ENCODE measurements at regions not wholly inside any gene's neighbourhood (a gene's known extent, or its start where the extent isn't known, plus 50 kb on each side); places are given as distances from the start of the nearest gene placed in this dataset.

DNA sequence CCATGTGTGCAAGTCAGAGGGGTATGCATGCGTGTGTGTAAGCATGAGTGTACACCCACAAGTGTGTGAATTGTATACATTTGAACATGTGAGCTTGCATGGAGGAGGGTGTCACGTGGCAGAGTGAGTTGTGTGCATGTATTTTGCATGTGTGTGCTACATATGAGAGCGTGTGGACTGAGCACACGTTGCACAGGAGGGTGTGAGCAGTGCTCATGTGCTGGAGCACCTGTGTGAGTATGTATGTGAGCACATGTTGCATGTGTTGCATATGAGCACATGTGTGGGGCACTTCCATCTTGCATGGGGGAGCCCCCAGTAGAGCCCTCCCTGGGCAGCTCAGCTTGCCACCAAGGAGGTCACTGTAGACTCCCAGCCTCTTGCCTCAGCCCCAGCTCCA is 180.2 kb upstream of the MYL2 start:
- Histone ChIP-seq H3K27me3 (ENCODE audit: insufficient read depth) (no peaks in the 10 kb centered on the region), H3K4me3 (no peak overlapping the region), H2AFZ (no peak overlapping the region), H3K9me2 (ENCODE audit: insufficient read depth) (no peaks in the 10 kb centered on the region), H3K4me2 (no peak overlapping the region), H3F3A (replicated peaks; ENCODE audit: low read depth) (no peaks in the 10 kb centered on the region), H3K27ac (ENCODE audit: low read depth) (no peak overlapping the region), H4K20me1 (replicated peaks; ENCODE audit: insufficient read depth) (no peaks in the 10 kb centered on the region), H3K36me3 (ENCODE audit: insufficient read depth) (no peaks in the 10 kb centered on the region), H3K4me1 (ENCODE audit: insufficient read depth) (no peaks in the 10 kb centered on the region), H3K79me2 (replicated peaks; ENCODE audit: insufficient read depth) (no peaks in the 10 kb centered on the region; the same call in 1 of the 2 replicates)
- no peaks in the 10 kb centered on the region for H3K9me3 Mint-ChIP-seq
- no peak overlapping the region for H3K4me3 Mint-ChIP-seq
- no peak for ATAC-seq
- TF ChIP-seq NANOG (IDR thresholded peaks at IDR 0.05; ENCODE audit: borderline replicate concordance) = no peak
- TF ChIP-seq, protein P1, sequence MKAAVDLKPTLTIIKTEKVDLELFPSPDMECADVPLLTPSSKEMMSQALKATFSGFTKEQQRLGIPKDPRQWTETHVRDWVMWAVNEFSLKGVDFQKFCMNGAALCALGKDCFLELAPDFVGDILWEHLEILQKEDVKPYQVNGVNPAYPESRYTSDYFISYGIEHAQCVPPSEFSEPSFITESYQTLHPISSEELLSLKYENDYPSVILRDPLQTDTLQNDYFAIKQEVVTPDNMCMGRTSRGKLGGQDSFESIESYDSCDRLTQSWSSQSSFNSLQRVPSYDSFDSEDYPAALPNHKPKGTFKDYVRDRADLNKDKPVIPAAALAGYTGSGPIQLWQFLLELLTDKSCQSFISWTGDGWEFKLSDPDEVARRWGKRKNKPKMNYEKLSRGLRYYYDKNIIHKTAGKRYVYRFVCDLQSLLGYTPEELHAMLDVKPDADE (IDR thresholded peaks at IDR 0.05) = no peak
- no peak for TF ChIP-seq STAT1 (IDR thresholded peaks at IDR 0.05; ENCODE audit: unreplicated experiment)
- TF ChIP-seq JUNB (IDR thresholded peaks at IDR 0.05; ENCODE audit: unreplicated experiment) = no peak
- TF ChIP-seq POLR2AphosphoS5 (IDR thresholded peaks at IDR 0.05; ENCODE audit: low read depth) = no peak
- TF ChIP-seq ZNF331 (CRISPR knock-in tag; IDR thresholded peaks at IDR 0.05; ENCODE audit: low read depth) = no peak
- peaks cover 17% of the 10 kb centered on the region for H3K4me1 Mint-ChIP-seq
- H3K27ac Mint-ChIP-seq = no peak overlapping the region
- H3K27me3 Mint-ChIP-seq (ENCODE audit: insufficient read depth, low read depth, poor library complexity) = peaks cover 13% of the 10 kb centered on the region
- H3K36me3 Mint-ChIP-seq (ENCODE audit: low read depth) = no peaks in the 10 kb centered on the region
- no peak for DNase-seq (ENCODE audit: low spot score)

DNA sequence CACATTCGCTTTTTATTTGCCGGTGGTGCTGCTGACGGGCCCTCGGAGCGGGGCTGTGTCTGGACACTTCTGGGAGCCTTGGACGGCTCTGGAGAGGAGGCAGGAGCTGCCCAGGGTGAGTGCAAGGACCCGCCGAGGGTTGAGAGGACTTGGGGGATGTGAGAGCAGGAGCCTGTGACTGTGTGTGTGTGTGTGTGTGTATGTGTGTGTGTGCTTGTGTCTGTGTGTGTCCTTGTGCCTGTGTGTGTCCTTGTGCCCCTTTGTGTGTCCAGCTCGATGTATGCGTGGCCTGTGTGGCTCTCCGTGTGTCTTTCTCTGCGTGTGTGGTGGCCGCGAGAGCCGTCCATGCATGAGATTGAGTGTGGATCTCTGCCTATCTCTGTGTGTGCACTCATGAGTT is 179.6 kb upstream of the MYL2 start:
- Histone ChIP-seq H3K36me3 (ENCODE audit: insufficient read depth) (no peaks in the 10 kb centered on the region), H3K27ac (ENCODE audit: low read depth) (no peak overlapping the region), H2AFZ (no peak overlapping the region), H3F3A (replicated peaks; ENCODE audit: low read depth) (no peaks in the 10 kb centered on the region), H3K4me3 (no peak overlapping the region), H3K79me2 (replicated peaks; ENCODE audit: insufficient read depth) (no peaks in the 10 kb centered on the region), H3K9me2 (ENCODE audit: insufficient read depth) (no peaks in the 10 kb centered on the region), H3K27me3 (ENCODE audit: insufficient read depth) (no peaks in the 10 kb centered on the region), H4K20me1 (replicated peaks; ENCODE audit: insufficient read depth) (no peaks in the 10 kb centered on the region), H3K4me1 (ENCODE audit: insufficient read depth) (no peaks in the 10 kb centered on the region), H3K4me2 (no peak overlapping the region)
- Mint-ChIP-seq H3K27me3 (ENCODE audit: insufficient read depth, low read depth, poor library complexity) (peaks cover 10% of the 10 kb centered on the region), H3K36me3 (ENCODE audit: low read depth) (no peaks in the 10 kb centered on the region), H3K27ac (peak overlapping the region; percentile 51; the same call in 1 of the 2 replicates), H3K4me1 (peaks cover 13% of the 10 kb centered on the region), H3K4me3 (no peak overlapping the region), H3K9me3 (no peaks in the 10 kb centered on the region)
- DNase-seq (ENCODE audit: low spot score) (no peak), ATAC-seq (no peak)
- TF ChIP-seq NANOG (IDR thresholded peaks at IDR 0.05; ENCODE audit: borderline replicate concordance) = no peak
- no peak for TF ChIP-seq STAT1 (IDR thresholded peaks at IDR 0.05; ENCODE audit: unreplicated experiment)
- no peak for TF ChIP-seq CREB1 (CRISPR knock-in tag; IDR thresholded peaks at IDR 0.05; ENCODE audit: low read depth)
- TF ChIP-seq ZNF331 (CRISPR knock-in tag; IDR thresholded peaks at IDR 0.05; ENCODE audit: low read depth) = no peak
- TF ChIP-seq, protein P2, sequence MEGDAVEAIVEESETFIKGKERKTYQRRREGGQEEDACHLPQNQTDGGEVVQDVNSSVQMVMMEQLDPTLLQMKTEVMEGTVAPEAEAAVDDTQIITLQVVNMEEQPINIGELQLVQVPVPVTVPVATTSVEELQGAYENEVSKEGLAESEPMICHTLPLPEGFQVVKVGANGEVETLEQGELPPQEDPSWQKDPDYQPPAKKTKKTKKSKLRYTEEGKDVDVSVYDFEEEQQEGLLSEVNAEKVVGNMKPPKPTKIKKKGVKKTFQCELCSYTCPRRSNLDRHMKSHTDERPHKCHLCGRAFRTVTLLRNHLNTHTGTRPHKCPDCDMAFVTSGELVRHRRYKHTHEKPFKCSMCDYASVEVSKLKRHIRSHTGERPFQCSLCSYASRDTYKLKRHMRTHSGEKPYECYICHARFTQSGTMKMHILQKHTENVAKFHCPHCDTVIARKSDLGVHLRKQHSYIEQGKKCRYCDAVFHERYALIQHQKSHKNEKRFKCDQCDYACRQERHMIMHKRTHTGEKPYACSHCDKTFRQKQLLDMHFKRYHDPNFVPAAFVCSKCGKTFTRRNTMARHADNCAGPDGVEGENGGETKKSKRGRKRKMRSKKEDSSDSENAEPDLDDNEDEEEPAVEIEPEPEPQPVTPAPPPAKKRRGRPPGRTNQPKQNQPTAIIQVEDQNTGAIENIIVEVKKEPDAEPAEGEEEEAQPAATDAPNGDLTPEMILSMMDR (conservative IDR thresholded peaks at IDR 0.05; ENCODE audit: low read depth in 2 of 2) = no peak
- no peak for TF ChIP-seq JUNB (IDR thresholded peaks at IDR 0.05; ENCODE audit: unreplicated experiment)
- no peak for TF ChIP-seq POLR2AphosphoS5 (IDR thresholded peaks at IDR 0.05; ENCODE audit: low read depth)
- no peak for TF ChIP-seq ZNF114 (CRISPR knock-in tag; IDR thresholded peaks at IDR 0.05)
- no peak for TF ChIP-seq EZH2phosphoT487 (IDR thresholded peaks at IDR 0.05; ENCODE audit: unreplicated experiment)
- TF ChIP-seq EZH2 (IDR thresholded peaks at IDR 0.05; ENCODE audit: low read depth, unreplicated experiment) = no peak
- TF ChIP-seq, protein P3, sequence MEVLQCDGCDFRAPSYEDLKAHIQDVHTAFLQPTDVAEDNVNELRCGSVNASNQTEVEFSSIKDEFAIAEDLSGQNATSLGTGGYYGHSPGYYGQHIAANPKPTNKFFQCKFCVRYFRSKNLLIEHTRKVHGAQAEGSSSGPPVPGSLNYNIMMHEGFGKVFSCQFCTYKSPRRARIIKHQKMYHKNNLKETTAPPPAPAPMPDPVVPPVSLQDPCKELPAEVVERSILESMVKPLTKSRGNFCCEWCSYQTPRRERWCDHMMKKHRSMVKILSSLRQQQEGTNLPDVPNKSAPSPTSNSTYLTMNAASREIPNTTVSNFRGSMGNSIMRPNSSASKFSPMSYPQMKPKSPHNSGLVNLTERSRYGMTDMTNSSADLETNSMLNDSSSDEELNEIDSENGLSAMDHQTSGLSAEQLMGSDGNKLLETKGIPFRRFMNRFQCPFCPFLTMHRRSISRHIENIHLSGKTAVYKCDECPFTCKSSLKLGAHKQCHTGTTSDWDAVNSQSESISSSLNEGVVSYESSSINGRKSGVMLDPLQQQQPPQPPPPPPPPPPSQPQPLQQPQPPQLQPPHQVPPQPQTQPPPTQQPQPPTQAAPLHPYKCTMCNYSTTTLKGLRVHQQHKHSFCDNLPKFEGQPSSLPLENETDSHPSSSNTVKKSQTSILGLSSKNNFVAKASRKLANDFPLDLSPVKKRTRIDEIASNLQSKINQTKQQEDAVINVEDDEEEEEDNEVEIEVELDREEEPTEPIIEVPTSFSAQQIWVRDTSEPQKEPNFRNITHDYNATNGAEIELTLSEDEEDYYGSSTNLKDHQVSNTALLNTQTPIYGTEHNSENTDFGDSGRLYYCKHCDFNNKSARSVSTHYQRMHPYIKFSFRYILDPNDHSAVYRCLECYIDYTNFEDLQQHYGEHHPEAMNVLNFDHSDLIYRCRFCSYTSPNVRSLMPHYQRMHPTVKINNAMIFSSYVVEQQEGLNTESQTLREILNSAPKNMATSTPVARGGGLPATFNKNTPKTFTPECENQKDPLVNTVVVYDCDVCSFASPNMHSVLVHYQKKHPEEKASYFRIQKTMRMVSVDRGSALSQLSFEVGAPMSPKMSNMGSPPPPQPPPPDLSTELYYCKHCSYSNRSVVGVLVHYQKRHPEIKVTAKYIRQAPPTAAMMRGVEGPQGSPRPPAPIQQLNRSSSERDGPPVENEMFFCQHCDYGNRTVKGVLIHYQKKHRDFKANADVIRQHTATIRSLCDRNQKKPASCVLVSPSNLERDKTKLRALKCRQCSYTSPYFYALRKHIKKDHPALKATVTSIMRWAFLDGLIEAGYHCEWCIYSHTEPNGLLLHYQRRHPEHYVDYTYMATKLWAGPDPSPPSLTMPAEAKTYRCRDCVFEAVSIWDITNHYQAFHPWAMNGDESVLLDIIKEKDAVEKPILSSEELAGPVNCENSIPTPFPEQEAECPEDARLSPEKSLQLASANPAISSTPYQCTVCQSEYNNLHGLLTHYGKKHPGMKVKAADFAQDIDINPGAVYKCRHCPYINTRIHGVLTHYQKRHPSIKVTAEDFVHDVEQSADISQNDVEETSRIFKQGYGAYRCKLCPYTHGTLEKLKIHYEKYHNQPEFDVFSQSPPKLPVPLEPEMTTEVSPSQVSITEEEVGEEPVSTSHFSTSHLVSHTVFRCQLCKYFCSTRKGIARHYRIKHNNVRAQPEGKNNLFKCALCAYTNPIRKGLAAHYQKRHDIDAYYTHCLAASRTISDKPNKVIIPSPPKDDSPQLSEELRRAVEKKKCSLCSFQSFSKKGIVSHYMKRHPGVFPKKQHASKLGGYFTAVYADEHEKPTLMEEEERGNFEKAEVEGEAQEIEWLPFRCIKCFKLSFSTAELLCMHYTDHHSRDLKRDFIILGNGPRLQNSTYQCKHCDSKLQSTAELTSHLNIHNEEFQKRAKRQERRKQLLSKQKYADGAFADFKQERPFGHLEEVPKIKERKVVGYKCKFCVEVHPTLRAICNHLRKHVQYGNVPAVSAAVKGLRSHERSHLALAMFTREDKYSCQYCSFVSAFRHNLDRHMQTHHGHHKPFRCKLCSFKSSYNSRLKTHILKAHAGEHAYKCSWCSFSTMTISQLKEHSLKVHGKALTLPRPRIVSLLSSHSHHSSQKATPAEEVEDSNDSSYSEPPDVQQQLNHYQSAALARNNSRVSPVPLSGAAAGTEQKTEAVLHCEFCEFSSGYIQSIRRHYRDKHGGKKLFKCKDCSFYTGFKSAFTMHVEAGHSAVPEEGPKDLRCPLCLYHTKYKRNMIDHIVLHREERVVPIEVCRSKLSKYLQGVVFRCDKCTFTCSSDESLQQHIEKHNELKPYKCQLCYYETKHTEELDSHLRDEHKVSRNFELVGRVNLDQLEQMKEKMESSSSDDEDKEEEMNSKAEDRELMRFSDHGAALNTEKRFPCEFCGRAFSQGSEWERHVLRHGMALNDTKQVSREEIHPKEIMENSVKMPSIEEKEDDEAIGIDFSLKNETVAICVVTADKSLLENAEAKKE (CRISPR knock-in tag; IDR thresholded peaks at IDR 0.05) = no peak
